ENCODE measurements at regions not wholly inside any gene's neighbourhood (a gene's known extent, or its start where the extent isn't known, plus 50 kb on each side); places are given as distances from the start of the nearest gene placed in this dataset.

- Histone ChIP-seq H4K20me1 (ENCODE audit: insufficient read depth) (no peaks in the 10 kb centered on the region), H3K4me3 (no peak overlapping the region), H3K4me1 (ENCODE audit: insufficient read depth) (no peaks in the 10 kb centered on the region), H3K27ac (no peak overlapping the region), H3K9me2 (ENCODE audit: insufficient read depth) (no peaks in the 10 kb centered on the region), H3K9me3 (ENCODE audit: low read depth) (no peaks in the 10 kb centered on the region), H3F3A (ENCODE audit: insufficient read depth) (no peaks in the 10 kb centered on the region), H3K27me3 (replicated peaks; ENCODE audit: insufficient read depth) (peaks cover 36% of the 10 kb centered on the region), H3K36me3 (ENCODE audit: low read depth) (no peaks in the 10 kb centered on the region), H3K9ac (no peak overlapping the region), H3K79me2 (ENCODE audit: insufficient read depth) (no peaks in the 10 kb centered on the region), H3K4me2 (ENCODE audit: unreplicated experiment) (no peak overlapping the region), H2AFZ (no peak overlapping the region)
- in situ Hi-C loops (cut with MboI), result no loop called here
- no peak for DNase-seq
- WGBS, 2 experiments (ENCODE audit: low coverage in 1 of 2, low lambda C conversion rate in 2 of 2, missing lambda C conversion rate in 2 of 2), result 10 to 11% methylated on average over 12 of the region's 12 CpGs
- no peak for TF ChIP-seq EZH2phosphoT487 (IDR thresholded peaks at IDR 0.05; ENCODE audit: insufficient read depth, low read depth)
- TF ChIP-seq EZH2 (IDR thresholded peaks at IDR 0.05; ENCODE audit: insufficient read depth, poor library complexity, severe bottlenecking), result no peak
These were observed 63.8 kb upstream of the GPR45 start for GRCh38 chr2:105177536-105178254.

DNA sequence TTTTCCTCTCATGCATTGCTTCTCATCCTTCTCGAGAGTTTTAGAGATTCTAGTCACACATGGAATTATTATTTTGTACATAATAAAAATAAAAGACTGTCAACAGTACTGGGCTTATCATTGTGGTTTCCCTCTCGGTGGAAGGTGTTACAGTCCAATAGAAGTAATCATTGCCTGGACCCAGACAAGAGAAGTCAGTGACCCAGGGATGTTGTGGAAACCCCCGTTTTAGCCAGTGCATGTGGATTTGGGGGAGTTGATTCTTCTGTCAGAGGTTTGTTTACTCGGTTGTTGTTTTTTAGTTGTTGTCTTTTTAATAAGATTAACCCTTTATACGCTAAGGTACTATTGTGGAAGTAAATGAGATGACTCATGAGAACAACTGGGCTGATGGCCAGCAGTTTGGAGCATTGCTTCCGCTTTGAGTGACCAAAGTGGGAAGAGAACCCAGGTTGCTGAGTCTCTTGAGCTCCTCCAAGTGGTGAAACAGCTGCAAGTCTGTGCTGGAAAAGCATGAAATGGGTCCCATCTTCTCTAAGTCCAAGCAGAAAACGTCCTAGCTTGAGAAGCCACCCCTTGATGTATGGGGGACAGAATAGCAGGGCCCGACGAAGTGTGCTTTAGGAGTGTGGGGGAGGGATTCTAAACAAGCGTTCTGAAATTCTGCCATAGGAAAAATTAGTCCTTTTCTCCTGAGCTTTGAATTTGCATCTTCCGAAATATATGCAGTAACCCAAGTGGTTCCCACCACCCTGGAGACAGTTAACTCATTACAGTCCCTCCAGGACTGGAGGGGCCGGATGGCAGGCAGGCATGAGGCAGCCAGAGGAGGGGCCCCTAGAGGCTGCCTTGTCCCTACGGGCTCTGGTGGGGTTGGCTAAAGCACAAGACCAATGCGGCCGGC lies 61.8 kb upstream of the GPR45 start:
- in situ Hi-C loops (cut with MboI), result no loop called here
- peak; percentile 75 for DNase-seq
- no peaks in the 10 kb centered on the region for H3K9me3 ChIP-seq (ENCODE audit: low read depth)

DNA sequence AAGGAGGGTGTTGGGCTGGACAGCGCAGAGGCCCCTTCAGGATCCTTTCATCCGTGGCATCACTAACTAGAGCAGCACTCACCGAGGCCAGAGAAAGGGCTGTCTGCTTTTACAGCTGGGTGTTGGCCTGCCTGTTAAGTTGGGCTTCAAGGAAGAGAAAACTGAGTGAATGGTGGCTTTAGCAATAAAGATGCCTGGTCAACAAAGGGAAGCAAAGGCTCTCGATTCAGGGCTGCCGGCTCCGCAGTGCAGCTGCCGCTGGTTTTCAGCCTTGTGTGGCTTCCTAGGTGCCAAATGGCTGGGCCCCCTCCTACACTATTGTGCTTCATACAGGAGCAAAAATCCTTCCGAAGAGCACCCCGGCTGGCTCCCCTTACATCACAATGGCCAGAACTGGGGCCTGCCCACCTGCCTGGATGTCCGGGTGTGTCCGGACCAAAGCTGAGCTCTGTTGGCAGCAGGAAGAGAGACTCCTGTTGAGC lies 61.0 kb upstream of the GPR45 start:
- TF ChIP-seq EZH2 (IDR thresholded peaks at IDR 0.05; ENCODE audit: insufficient read depth, poor library complexity, severe bottlenecking), result no peak
- no peak for TF ChIP-seq EZH2phosphoT487 (IDR thresholded peaks at IDR 0.05; ENCODE audit: insufficient read depth, low read depth)
- Histone ChIP-seq H3K27ac (no peak overlapping the region), H3K4me2 (ENCODE audit: unreplicated experiment) (no peak overlapping the region), H3F3A (ENCODE audit: insufficient read depth) (no peaks in the 10 kb centered on the region), H3K4me3 (no peak overlapping the region), H4K20me1 (ENCODE audit: insufficient read depth) (no peaks in the 10 kb centered on the region), H3K27me3 (replicated peaks; ENCODE audit: insufficient read depth) (peaks cover 41% of the 10 kb centered on the region), H2AFZ (no peak overlapping the region), H3K79me2 (ENCODE audit: insufficient read depth) (no peaks in the 10 kb centered on the region), H3K9me3 (ENCODE audit: low read depth) (no peaks in the 10 kb centered on the region), H3K9ac (no peak overlapping the region), H3K4me1 (ENCODE audit: insufficient read depth) (no peaks in the 10 kb centered on the region), H3K9me2 (ENCODE audit: insufficient read depth) (no peaks in the 10 kb centered on the region), H3K36me3 (ENCODE audit: low read depth) (no peaks in the 10 kb centered on the region)
- WGBS, 2 experiments (ENCODE audit: low coverage in 1 of 2, low lambda C conversion rate in 2 of 2, missing lambda C conversion rate in 2 of 2), result 62 to 70% methylated on average over 11 of the region's 11 CpGs
- no peak for DNase-seq
- in situ Hi-C loops (cut with MboI), result no loop called here

More for the DNA sequence above, 61.8 kb upstream of the GPR45 start:
- Histone ChIP-seq H3K36me3 (ENCODE audit: low read depth) (no peaks in the 10 kb centered on the region), H3K79me2 (ENCODE audit: insufficient read depth) (no peaks in the 10 kb centered on the region), H3K27ac (no peak overlapping the region), H3K4me2 (ENCODE audit: unreplicated experiment) (no peak overlapping the region), H3K27me3 (replicated peaks; ENCODE audit: insufficient read depth) (peaks cover 36% of the 10 kb centered on the region), H3F3A (ENCODE audit: insufficient read depth) (no peaks in the 10 kb centered on the region), H3K9me2 (ENCODE audit: insufficient read depth) (no peaks in the 10 kb centered on the region), H2AFZ (no peak overlapping the region), H4K20me1 (ENCODE audit: insufficient read depth) (no peaks in the 10 kb centered on the region), H3K4me3 (no peak overlapping the region), H3K4me1 (ENCODE audit: insufficient read depth) (no peaks in the 10 kb centered on the region), H3K9ac (no peak overlapping the region)
- no peak for TF ChIP-seq EZH2phosphoT487 (IDR thresholded peaks at IDR 0.05; ENCODE audit: insufficient read depth, low read depth)
- TF ChIP-seq EZH2 (IDR thresholded peaks at IDR 0.05; ENCODE audit: insufficient read depth, poor library complexity, severe bottlenecking), result no peak
- WGBS, 2 experiments (ENCODE audit: low coverage in 1 of 2, low lambda C conversion rate in 2 of 2, missing lambda C conversion rate in 2 of 2), result 40 to 45% methylated on average over 14 to 15 of the region's 15 CpGs

DNA sequence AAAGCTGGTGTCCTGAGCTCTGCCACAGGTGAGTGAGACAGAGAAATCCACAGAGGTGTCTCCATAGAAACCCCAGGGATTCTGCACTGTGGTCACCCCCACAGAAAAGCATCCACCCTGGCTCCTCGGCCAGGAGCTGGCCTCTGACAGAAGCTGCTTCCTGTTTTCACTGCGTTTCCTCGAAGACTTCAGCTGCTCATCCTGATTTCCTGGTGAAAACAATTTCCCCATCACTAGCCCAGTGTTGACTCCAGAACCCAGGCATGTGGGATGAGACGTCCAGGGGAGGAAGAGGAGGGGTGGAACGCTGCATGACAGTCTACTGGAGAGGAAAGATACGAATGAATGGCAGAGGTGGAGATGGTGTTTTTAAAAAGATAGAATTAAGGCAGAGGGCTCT lies 60.3 kb upstream of the GPR45 start:
- Histone ChIP-seq H4K20me1 (ENCODE audit: insufficient read depth) (no peaks in the 10 kb centered on the region), H3K9me2 (ENCODE audit: insufficient read depth) (no peaks in the 10 kb centered on the region), H3K36me3 (ENCODE audit: low read depth) (no peaks in the 10 kb centered on the region), H3F3A (ENCODE audit: insufficient read depth) (no peaks in the 10 kb centered on the region), H3K27me3 (replicated peaks; ENCODE audit: insufficient read depth) (peaks cover 37% of the 10 kb centered on the region), H3K9me3 (ENCODE audit: low read depth) (no peaks in the 10 kb centered on the region), H3K9ac (no peak overlapping the region), H2AFZ (no peak overlapping the region), H3K27ac (no peak overlapping the region), H3K4me1 (ENCODE audit: insufficient read depth) (no peaks in the 10 kb centered on the region), H3K4me3 (no peak overlapping the region), H3K79me2 (ENCODE audit: insufficient read depth) (no peaks in the 10 kb centered on the region), H3K4me2 (ENCODE audit: unreplicated experiment) (no peak overlapping the region)
- TF ChIP-seq EZH2phosphoT487 (IDR thresholded peaks at IDR 0.05; ENCODE audit: insufficient read depth, low read depth) (no peak), EZH2 (IDR thresholded peaks at IDR 0.05; ENCODE audit: insufficient read depth, poor library complexity, severe bottlenecking) (no peak)
- no peak for DNase-seq
- WGBS, 2 experiments (ENCODE audit: low coverage in 1 of 2, low lambda C conversion rate in 2 of 2, missing lambda C conversion rate in 2 of 2), result 24 to 26% methylated on average over 6 of the region's 6 CpGs
- in situ Hi-C loops (cut with MboI), result no loop called here

Data from GM23248 (cell line).